ENCODE measurements at regions not wholly inside any gene's neighbourhood (a gene's known extent, or its start where the extent isn't known, plus 50 kb on each side); places are given as distances from the start of the nearest gene placed in this dataset.

- no peak for DNase-seq
- TF ChIP-seq POLR2A (IDR thresholded peaks at IDR 0.05; ENCODE audit: low read length) (no peak), GATA1 (IDR thresholded peaks at IDR 0.05; ENCODE audit: low read depth, low read length) (no peak)
Observed at GRCh38 chr1:55500601-55501000, 285.4 kb upstream of the USP24 start.

GRCh38 chr1:55490547-55490946 is 275.4 kb upstream of the USP24 start:
- no peak for DNase-seq
- TF ChIP-seq GATA1 (IDR thresholded peaks at IDR 0.05; ENCODE audit: low read depth, low read length) (no peak), POLR2A (IDR thresholded peaks at IDR 0.05; ENCODE audit: low read length) (no peak)

GRCh38 chr1:55484173-55484572 is 269.0 kb upstream of the USP24 start:
- TF ChIP-seq POLR2A (IDR thresholded peaks at IDR 0.05; ENCODE audit: low read length) (no peak), GATA1 (IDR thresholded peaks at IDR 0.05; ENCODE audit: low read depth, low read length) (no peak)
- no peak for DNase-seq

GRCh38 chr1:55483523-55483922 is 268.4 kb upstream of the USP24 start:
- TF ChIP-seq GATA1 (IDR thresholded peaks at IDR 0.05; ENCODE audit: low read depth, low read length) (no peak), POLR2A (IDR thresholded peaks at IDR 0.05; ENCODE audit: low read length) (no peak)
- DNase-seq = peak in 1 of 2 experiments; percentile 17

GRCh38 chr1:55481634-55482033 is 266.5 kb upstream of the USP24 start:
- TF ChIP-seq POLR2A (IDR thresholded peaks at IDR 0.05; ENCODE audit: low read length) = no peak
- no peak for TF ChIP-seq GATA1 (IDR thresholded peaks at IDR 0.05; ENCODE audit: low read depth, low read length)
- DNase-seq = no peak

- DNase-seq = no peak
- TF ChIP-seq GATA1 (IDR thresholded peaks at IDR 0.05; ENCODE audit: low read depth, low read length) (no peak), POLR2A (IDR thresholded peaks at IDR 0.05; ENCODE audit: low read length) (no peak)
Observed at GRCh38 chr1:55480029-55480795, 265.0 kb upstream of the USP24 start.

GRCh38 chr1:55478742-55479141 is 263.6 kb upstream of the USP24 start:
- peak in 1 of 2 experiments; percentile 16 for DNase-seq

GRCh38 chr1:55477953-55478352 is 262.8 kb upstream of the USP24 start:
- TF ChIP-seq GATA1 (IDR thresholded peaks at IDR 0.05; ENCODE audit: low read depth, low read length) = no peak

More at GRCh38 chr1:55478742-55479141, 263.6 kb upstream of the USP24 start:
- TF ChIP-seq POLR2A (IDR thresholded peaks at IDR 0.05; ENCODE audit: low read length) (no peak), GATA1 (IDR thresholded peaks at IDR 0.05; ENCODE audit: low read depth, low read length) (no peak)

GRCh38 chr1:55476445-55477015 is 261.4 kb upstream of the USP24 start:
- TF ChIP-seq POLR2A (IDR thresholded peaks at IDR 0.05; ENCODE audit: low read length) = no peak
- no peak for TF ChIP-seq GATA1 (IDR thresholded peaks at IDR 0.05; ENCODE audit: low read depth, low read length)
- DNase-seq = no peak

More at GRCh38 chr1:55477953-55478352, 262.8 kb upstream of the USP24 start:
- DNase-seq = no peak

GRCh38 chr1:55474168-55474786 is 259.1 kb upstream of the USP24 start:
- no peak for TF ChIP-seq POLR2A (IDR thresholded peaks at IDR 0.05; ENCODE audit: low read length)
- no peak for TF ChIP-seq GATA1 (IDR thresholded peaks at IDR 0.05; ENCODE audit: low read depth, low read length)
- DNase-seq = peak; percentile 56 to 66

- no peak for TF ChIP-seq POLR2A (IDR thresholded peaks at IDR 0.05; ENCODE audit: low read length)
- TF ChIP-seq GATA1 (IDR thresholded peaks at IDR 0.05; ENCODE audit: low read depth, low read length) = no peak
- no peak for DNase-seq
Observed at GRCh38 chr1:55473661-55474060, 258.5 kb upstream of the USP24 start.

- no peak for TF ChIP-seq GATA1 (IDR thresholded peaks at IDR 0.05; ENCODE audit: low read depth, low read length)
- no peak for TF ChIP-seq POLR2A (IDR thresholded peaks at IDR 0.05; ENCODE audit: low read length)
- DNase-seq = no peak
Observed at GRCh38 chr1:55472784-55473183, 257.6 kb upstream of the USP24 start.

- no peak for TF ChIP-seq POLR2A (IDR thresholded peaks at IDR 0.05; ENCODE audit: low read length)
- TF ChIP-seq GATA1 (IDR thresholded peaks at IDR 0.05; ENCODE audit: low read depth, low read length) = no peak
Observed at GRCh38 chr1:55472115-55472514, 257.0 kb upstream of the USP24 start.

GRCh38 chr1:55468142-55468795 is 253.1 kb upstream of the USP24 start:
- no peak for DNase-seq
- TF ChIP-seq GATA1 (IDR thresholded peaks at IDR 0.05; ENCODE audit: low read depth, low read length) = no peak
- no peak for TF ChIP-seq POLR2A (IDR thresholded peaks at IDR 0.05; ENCODE audit: low read length)

More at GRCh38 chr1:55472115-55472514, 257.0 kb upstream of the USP24 start:
- DNase-seq = no peak

All from erythroblast (primary cell).